ENCODE measurements at regions not wholly inside any gene's neighbourhood (a gene's known extent, or its start where the extent isn't known, plus 50 kb on each side); places are given as distances from the start of the nearest gene placed in this dataset.

DNA sequence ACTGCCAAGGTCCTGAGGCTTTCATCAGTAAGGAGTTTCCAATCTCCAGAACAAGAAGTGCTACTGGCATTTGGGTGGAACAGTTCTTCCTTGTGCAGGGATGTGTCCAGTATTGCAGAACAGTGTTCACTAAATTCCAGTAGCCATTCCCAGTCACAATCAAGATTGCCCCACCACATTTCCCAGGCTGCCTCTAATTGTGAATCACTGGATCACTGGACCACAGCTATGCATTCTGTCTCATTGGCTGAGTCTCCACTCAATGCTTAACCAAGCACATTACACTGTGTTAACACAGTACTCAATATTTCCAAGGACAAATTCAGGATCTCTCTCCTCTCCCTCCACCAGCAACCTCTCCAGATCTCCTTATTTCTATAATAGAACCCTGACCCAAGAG is 160.2 kb upstream of the CCDC150 start:
- TF ChIP-seq, protein P1, sequence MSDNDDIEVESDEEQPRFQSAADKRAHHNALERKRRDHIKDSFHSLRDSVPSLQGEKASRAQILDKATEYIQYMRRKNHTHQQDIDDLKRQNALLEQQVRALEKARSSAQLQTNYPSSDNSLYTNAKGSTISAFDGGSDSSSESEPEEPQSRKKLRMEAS (IDR thresholded peaks at IDR 0.05) = no peak
- TF ChIP-seq POLR2A (IDR thresholded peaks at IDR 0.05; ENCODE audit: borderline replicate concordance, extremely low read depth, insufficient read depth, insufficient read length) = no peak
- TF ChIP-seq CBX3 (IDR thresholded peaks at IDR 0.05; ENCODE audit: low read depth) = no peak
- TF ChIP-seq, protein P2, sequence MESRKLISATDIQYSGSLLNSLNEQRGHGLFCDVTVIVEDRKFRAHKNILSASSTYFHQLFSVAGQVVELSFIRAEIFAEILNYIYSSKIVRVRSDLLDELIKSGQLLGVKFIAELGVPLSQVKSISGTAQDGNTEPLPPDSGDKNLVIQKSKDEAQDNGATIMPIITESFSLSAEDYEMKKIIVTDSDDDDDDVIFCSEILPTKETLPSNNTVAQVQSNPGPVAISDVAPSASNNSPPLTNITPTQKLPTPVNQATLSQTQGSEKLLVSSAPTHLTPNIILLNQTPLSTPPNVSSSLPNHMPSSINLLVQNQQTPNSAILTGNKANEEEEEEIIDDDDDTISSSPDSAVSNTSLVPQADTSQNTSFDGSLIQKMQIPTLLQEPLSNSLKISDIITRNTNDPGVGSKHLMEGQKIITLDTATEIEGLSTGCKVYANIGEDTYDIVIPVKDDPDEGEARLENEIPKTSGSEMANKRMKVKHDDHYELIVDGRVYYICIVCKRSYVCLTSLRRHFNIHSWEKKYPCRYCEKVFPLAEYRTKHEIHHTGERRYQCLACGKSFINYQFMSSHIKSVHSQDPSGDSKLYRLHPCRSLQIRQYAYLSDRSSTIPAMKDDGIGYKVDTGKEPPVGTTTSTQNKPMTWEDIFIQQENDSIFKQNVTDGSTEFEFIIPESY (IDR thresholded peaks at IDR 0.05; ENCODE audit: extremely low read depth, insufficient replicate concordance, low read length) = no peak
- TF ChIP-seq, protein P3, sequence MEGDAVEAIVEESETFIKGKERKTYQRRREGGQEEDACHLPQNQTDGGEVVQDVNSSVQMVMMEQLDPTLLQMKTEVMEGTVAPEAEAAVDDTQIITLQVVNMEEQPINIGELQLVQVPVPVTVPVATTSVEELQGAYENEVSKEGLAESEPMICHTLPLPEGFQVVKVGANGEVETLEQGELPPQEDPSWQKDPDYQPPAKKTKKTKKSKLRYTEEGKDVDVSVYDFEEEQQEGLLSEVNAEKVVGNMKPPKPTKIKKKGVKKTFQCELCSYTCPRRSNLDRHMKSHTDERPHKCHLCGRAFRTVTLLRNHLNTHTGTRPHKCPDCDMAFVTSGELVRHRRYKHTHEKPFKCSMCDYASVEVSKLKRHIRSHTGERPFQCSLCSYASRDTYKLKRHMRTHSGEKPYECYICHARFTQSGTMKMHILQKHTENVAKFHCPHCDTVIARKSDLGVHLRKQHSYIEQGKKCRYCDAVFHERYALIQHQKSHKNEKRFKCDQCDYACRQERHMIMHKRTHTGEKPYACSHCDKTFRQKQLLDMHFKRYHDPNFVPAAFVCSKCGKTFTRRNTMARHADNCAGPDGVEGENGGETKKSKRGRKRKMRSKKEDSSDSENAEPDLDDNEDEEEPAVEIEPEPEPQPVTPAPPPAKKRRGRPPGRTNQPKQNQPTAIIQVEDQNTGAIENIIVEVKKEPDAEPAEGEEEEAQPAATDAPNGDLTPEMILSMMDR (IDR thresholded peaks at IDR 0.05 in 2 of 3, conservative IDR thresholded peaks at IDR 0.05 in 1 of 3; ENCODE audit: borderline replicate concordance in 1 of 3, insufficient read depth in 1 of 3, low read depth in 2 of 3, low read length in 2 of 3) = no peak
- no peak for TF ChIP-seq POLR2AphosphoS5 (IDR thresholded peaks at IDR 0.05; ENCODE audit: low read depth, low read length)

All from HCT116 (cell line).